Fibroblast of lung (primary cell): ENCODE measurements at regions not wholly inside any gene's neighbourhood (a gene's known extent, or its start where the extent isn't known, plus 50 kb on each side); places are given as distances from the start of the nearest gene placed in this dataset.
"Not testable (repeated sequence)": the region's sequence is repeated elsewhere in the genome, so short reads cannot be mapped to it uniquely, and the experiment has no call there.

Source experiments
- DNase-seq, 2 donors: peaks; one replicate each; pipeline versions ENCODE4 v3.0.0 to v3.0.0-alpha.2; 2010; ENCODE audit warnings: low read depth in 2 of 2
- H2AFZ ChIP-seq: 2 replicates; pipeline ENCODE4 v1.5.1; 2012; ENCODE audit warnings: low read length, control low read depth, inconsistent platforms
- H3K27ac ChIP-seq: 2 replicates; pipeline ENCODE4 v1.5.1; 2011; ENCODE audit warnings: low read length, control low read depth; ENCODE audit not compliant: insufficient read depth
- H3K27me3 ChIP-seq: 2 replicates; pipeline ENCODE4 v1.5.1; 2011; ENCODE audit warnings: mild to moderate bottlenecking, low read length; ENCODE audit not compliant: control insufficient read depth, insufficient read depth
- H3K36me3 ChIP-seq: 2 replicates; pipeline ENCODE4 v1.5.1; 2011; ENCODE audit warnings: low read length; ENCODE audit not compliant: control insufficient read depth, insufficient read depth
- H3K4me1 ChIP-seq: 2 replicates; pipeline ENCODE4 v1.5.1; 2011; ENCODE audit warnings: low read length; ENCODE audit not compliant: control insufficient read depth, insufficient read depth; ENCODE audit errors: extremely low read depth
- H3K4me2 ChIP-seq: 2 replicates; pipeline ENCODE4 v1.5.1; 2011; ENCODE audit warnings: low read length, control low read depth; ENCODE audit not compliant: insufficient read depth; ENCODE audit errors: extremely low read depth
- H3K4me3 ChIP-seq, 4 experiments: fragments of 200-600 bp in 1 of 4; sonication (generic) in 1 of 4; replicated peaks in 1 of 4; 2 replicates each; pipeline ENCODE4 v1.5.1; 2011 to 2016; ENCODE audit warnings: low read length in 4 of 4, low read depth in 3 of 4, mild to moderate bottlenecking in 3 of 4, control low read depth in 2 of 4, inconsistent platforms in 1 of 4, mixed read lengths in 1 of 4; ENCODE audit not compliant: insufficient read depth in 1 of 4; ENCODE audit errors: control extremely low read depth in 1 of 4
- H3K79me2 ChIP-seq: 2 replicates; pipeline ENCODE4 v1.5.1; 2012; ENCODE audit warnings: mild to moderate bottlenecking, low read length, inconsistent platforms; ENCODE audit not compliant: control insufficient read depth, insufficient read depth
- H3K9ac ChIP-seq: 2 replicates; pipeline ENCODE4 v1.5.1; 2011; ENCODE audit warnings: mild to moderate bottlenecking, low read length, control low read depth; ENCODE audit not compliant: insufficient read depth
- H3K9me3 ChIP-seq: 2 replicates; pipeline ENCODE4 v1.5.1; 2012; ENCODE audit warnings: low read depth, low read length; ENCODE audit not compliant: control insufficient read depth, insufficient read depth
- H4K20me1 ChIP-seq: 2 replicates; pipeline ENCODE4 v1.5.1; 2011; ENCODE audit warnings: low read length; ENCODE audit not compliant: control insufficient read depth, insufficient read depth; ENCODE audit errors: extremely low read depth
- CTCF ChIP-seq, 2 donors: IDR thresholded peaks in 1 of 2; conservative IDR thresholded peaks in 1 of 2; 1 replicate in 1 of 2; 2 replicates in 1 of 2; pipeline ENCODE4 v1.5.1; 2011 to 2012; ENCODE audit warnings: low read length in 2 of 2, control low read depth in 1 of 2, inconsistent platforms in 1 of 2, low read depth in 1 of 2, mild to moderate bottlenecking in 1 of 2
- EZH2 ChIP-seq: IDR thresholded peaks from 2 replicates; pipeline ENCODE4 v1.5.1; 2012; ENCODE audit warnings: low read length, control low read depth, mild to moderate bottlenecking; ENCODE audit errors: missing control alignments

- H2AFZ ChIP-seq, result no peak overlapping the region
- H3K9ac ChIP-seq, result no peak overlapping the region
Observed at GRCh38 chr3:103295974-103296570, 861.3 kb downstream of the ZPLD1 start.

DNA sequence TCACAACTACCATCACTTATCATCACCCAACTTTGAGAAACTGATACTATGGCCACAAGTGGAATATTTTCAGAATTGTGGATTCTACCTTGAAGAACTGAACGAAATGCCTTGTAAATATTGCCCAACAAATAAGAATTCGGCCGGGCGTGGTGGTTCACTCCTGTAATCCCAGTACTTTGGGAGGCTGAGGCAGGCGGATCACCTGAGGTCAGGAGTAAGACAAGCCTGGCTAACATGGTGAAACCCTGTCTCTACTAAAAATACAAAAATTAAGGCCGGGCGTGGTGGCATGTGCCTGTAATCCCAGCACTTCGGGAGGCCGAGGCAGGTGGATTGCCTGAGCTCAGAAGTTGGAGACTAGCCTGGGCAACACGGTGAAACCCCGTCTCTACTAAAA lies 862.7 kb downstream of the ZPLD1 start:
- H3K4me2 ChIP-seq, H3K27me3 ChIP-seq, H4K20me1 ChIP-seq, H3K79me2 ChIP-seq, H3K9ac ChIP-seq, H3K36me3 ChIP-seq, DNase-seq, H2AFZ ChIP-seq, H3K4me1 ChIP-seq, H3K9me3 ChIP-seq, H3K4me3 ChIP-seq, H3K27ac ChIP-seq: not testable (repeated sequence)

More at GRCh38 chr3:103295974-103296570, 861.3 kb downstream of the ZPLD1 start:
- no peaks in the 10 kb centered on the region for H3K9me3 ChIP-seq
- peak; percentile 36 to 48 for DNase-seq
- no peak overlapping the region for H3K4me2 ChIP-seq
- no peaks in the 10 kb centered on the region for H4K20me1 ChIP-seq
- no peaks in the 10 kb centered on the region for H3K4me1 ChIP-seq
- no peak overlapping the region for H3K27ac ChIP-seq
- TF ChIP-seq EZH2, result no peak
- TF ChIP-seq CTCF (conservative IDR thresholded peaks at IDR 0.05 in 1 of 2, IDR thresholded peaks at IDR 0.05 in 1 of 2; ENCODE audit: low read depth in 1 of 2, low read length in 2 of 2), result peak in 1 of 2 donors; percentile 26
- no peak overlapping the region for H3K4me3 ChIP-seq
- no peaks in the 10 kb centered on the region for H3K36me3 ChIP-seq
- no peaks in the 10 kb centered on the region for H3K79me2 ChIP-seq
- no peaks in the 10 kb centered on the region for H3K27me3 ChIP-seq

DNA sequence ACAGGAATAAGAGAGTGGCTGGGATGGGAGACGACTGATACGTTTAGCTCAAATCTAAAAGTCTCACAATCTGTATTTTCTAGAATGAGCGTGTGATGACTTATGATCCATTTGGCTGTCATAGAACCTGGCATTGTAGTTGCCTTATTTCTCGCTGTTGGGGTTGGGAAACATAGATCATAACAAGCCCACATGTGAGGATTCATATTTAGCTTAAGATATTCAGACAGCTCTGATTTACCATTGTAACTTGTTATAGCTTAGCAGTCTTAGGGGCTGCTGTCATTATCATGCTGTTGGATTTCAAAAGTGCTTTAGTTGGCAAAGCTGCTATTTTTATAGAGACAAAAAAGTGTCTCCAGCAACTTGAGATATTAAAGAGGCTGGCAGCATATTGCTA lies 871.3 kb downstream of the ZPLD1 start:
- Histone ChIP-seq H3K4me2 (no peak overlapping the region), H3K27ac (no peak overlapping the region), H4K20me1 (no peaks in the 10 kb centered on the region), H3K9me3 (no peaks in the 10 kb centered on the region), H3K36me3 (no peaks in the 10 kb centered on the region), H3K4me3 (no peak overlapping the region), H3K9ac (no peak overlapping the region), H3K79me2 (no peaks in the 10 kb centered on the region), H3K4me1 (no peaks in the 10 kb centered on the region), H3K27me3 (no peaks in the 10 kb centered on the region), H2AFZ (no peak overlapping the region)
- TF ChIP-seq CTCF (conservative IDR thresholded peaks at IDR 0.05 in 1 of 2, IDR thresholded peaks at IDR 0.05 in 1 of 2; ENCODE audit: low read depth in 1 of 2, low read length in 2 of 2), result no peak
- TF ChIP-seq EZH2, result no peak
- DNase-seq, result no peak
